SK-N-SH treated with all-trans-retinoic acid at 6 μM for 48 hours (cell line): ENCODE measurements at regions not wholly inside any gene's neighbourhood (a gene's known extent, or its start where the extent isn't known, plus 50 kb on each side); places are given as distances from the start of the nearest gene placed in this dataset.

Source experiments
- ATAC-seq: fragments of 200-7000 bp; cut with Tn5 transposase; 3 replicates; pipeline ENCODE4 v1.9.1; 2020; ENCODE audit warnings: mild to moderate bottlenecking, moderate library complexity
- BACH2 ChIP-seq: fragments of 250-450 bp; sonication (Bioruptor Pico); IDR thresholded peaks from 2 replicates; pipeline ENCODE4 v1.9.0; 2021; ENCODE audit warnings: mild to moderate bottlenecking, borderline replicate concordance
- CREB5 ChIP-seq: fragments of 250-450 bp; sonication (Bioruptor Pico); IDR thresholded peaks from 2 replicates; pipeline ENCODE4 v1.5.1; 2020; ENCODE audit warnings: low read depth, mild to moderate bottlenecking, moderate library complexity
- CSDC2 ChIP-seq: fragments of 250-450 bp; sonication (Bioruptor Pico); IDR thresholded peaks from 2 replicates; pipeline ENCODE4 v1.5.0; 2020; ENCODE audit warnings: mild to moderate bottlenecking, moderate library complexity
- GLIS3 ChIP-seq: fragments of 250-450 bp; sonication (Bioruptor Pico); IDR thresholded peaks from 2 replicates; pipeline ENCODE4 v1.5.0; 2020; ENCODE audit warnings: mild to moderate bottlenecking, moderate library complexity
- ISL1 ChIP-seq: fragments of 250-450 bp; sonication (Bioruptor Pico); IDR thresholded peaks from 2 replicates; pipeline ENCODE4 v2.1.2; 2022; ENCODE audit warnings: mild to moderate bottlenecking, moderate library complexity
- OSR1 ChIP-seq: fragments of 250-450 bp; sonication (Bioruptor Pico); IDR thresholded peaks from 2 replicates; pipeline ENCODE4 v1.8.0; 2022; ENCODE audit warnings: moderate library complexity, mild to moderate bottlenecking, inconsistent platforms
- PPARA ChIP-seq: fragments of 250-450 bp; sonication (Bioruptor Pico); IDR thresholded peaks from 2 replicates; pipeline ENCODE4 v1.5.0; 2020; ENCODE audit warnings: mild to moderate bottlenecking, borderline replicate concordance
- RARB ChIP-seq: fragments of 250-450 bp; sonication (Bioruptor Pico); IDR thresholded peaks from 2 replicates; pipeline ENCODE4 v1.8.0; 2021; ENCODE audit warnings: mild to moderate bottlenecking, moderate library complexity
- SNAI2 ChIP-seq: fragments of 250-450 bp; sonication (Bioruptor Pico); IDR thresholded peaks from 2 replicates; pipeline ENCODE4 v1.5.0; 2020; ENCODE audit warnings: mild to moderate bottlenecking, moderate library complexity
- TCF4 ChIP-seq: fragments of 250-450 bp; sonication (Bioruptor Pico); IDR thresholded peaks from 2 replicates; pipeline ENCODE4 v1.8.0; 2021; ENCODE audit warnings: mild to moderate bottlenecking, moderate library complexity, borderline replicate concordance
- TOX ChIP-seq: fragments of 250-450 bp; sonication (Bioruptor Pico); IDR thresholded peaks from 2 replicates; pipeline ENCODE4 v1.8.0; 2021; ENCODE audit warnings: mild to moderate bottlenecking, moderate library complexity, borderline replicate concordance
- ZFP30 ChIP-seq: fragments of 450-650 bp; formaldehyde crosslinking; IDR thresholded peaks from 2 replicates; pipeline ENCODE4 v1.5.0; 2022; ENCODE audit warnings: mild to moderate bottlenecking, moderate library complexity
- ZNF565 ChIP-seq: fragments of 450-650 bp; formaldehyde crosslinking; conservative IDR thresholded peaks from 2 replicates; pipeline ENCODE4 v1.5.0; 2020; ENCODE audit warnings: low read depth, mild to moderate bottlenecking, moderate library complexity
- ZNF70 ChIP-seq: fragments of 450-650 bp; formaldehyde crosslinking; IDR thresholded peaks from 2 replicates; pipeline ENCODE4 v1.5.0; 2020; ENCODE audit warnings: mild to moderate bottlenecking, moderate library complexity
- ZNF8 ChIP-seq: fragments of 450-650 bp; formaldehyde crosslinking; IDR thresholded peaks from 2 replicates; pipeline ENCODE4 v1.5.0; 2020; ENCODE audit warnings: mild to moderate bottlenecking, moderate library complexity
- TF ChIP-seq, protein P1 (sequence below): fragments of 250-450 bp; sonication (Bioruptor Pico); IDR thresholded peaks from 2 replicates; pipeline ENCODE4 v1.5.1; 2021; ENCODE audit warnings: mild to moderate bottlenecking, moderate library complexity
- TF ChIP-seq, protein P2 (sequence below): fragments of 250-450 bp; sonication (Bioruptor Pico); IDR thresholded peaks from 2 replicates; pipeline ENCODE4 v1.5.0; 2020; ENCODE audit warnings: mild to moderate bottlenecking, moderate library complexity
- TF ChIP-seq, protein P3 (sequence below): fragments of 250-450 bp; sonication (Bioruptor Pico); IDR thresholded peaks from 2 replicates; pipeline ENCODE4 v1.8.0; 2021; ENCODE audit warnings: low read depth, mild to moderate bottlenecking, moderate library complexity, borderline replicate concordance

GRCh38 chr5:100646011-100646410 lies 110.8 kb downstream of the FAM174A start (continued):
- TF ChIP-seq CREB5 (no peak), ZNF8 (CRISPR knock-in tag) (no peak), TCF4 (CRISPR knock-in tag) (no peak)
- TF ChIP-seq, protein P1, sequence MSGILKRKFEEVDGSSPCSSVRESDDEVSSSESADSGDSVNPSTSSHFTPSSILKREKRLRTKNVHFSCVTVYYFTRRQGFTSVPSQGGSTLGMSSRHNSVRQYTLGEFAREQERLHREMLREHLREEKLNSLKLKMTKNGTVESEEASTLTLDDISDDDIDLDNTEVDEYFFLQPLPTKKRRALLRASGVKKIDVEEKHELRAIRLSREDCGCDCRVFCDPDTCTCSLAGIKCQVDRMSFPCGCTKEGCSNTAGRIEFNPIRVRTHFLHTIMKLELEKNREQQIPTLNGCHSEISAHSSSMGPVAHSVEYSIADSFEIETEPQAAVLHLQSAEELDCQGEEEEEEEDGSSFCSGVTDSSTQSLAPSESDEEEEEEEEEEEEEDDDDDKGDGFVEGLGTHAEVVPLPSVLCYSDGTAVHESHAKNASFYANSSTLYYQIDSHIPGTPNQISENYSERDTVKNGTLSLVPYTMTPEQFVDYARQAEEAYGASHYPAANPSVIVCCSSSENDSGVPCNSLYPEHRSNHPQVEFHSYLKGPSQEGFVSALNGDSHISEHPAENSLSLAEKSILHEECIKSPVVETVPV (CRISPR knock-in tag) = no peak

GRCh38 chr5:100646691-100647090 lies 111.5 kb downstream of the FAM174A start:
- no peak for ATAC-seq
- TF ChIP-seq, protein P2, sequence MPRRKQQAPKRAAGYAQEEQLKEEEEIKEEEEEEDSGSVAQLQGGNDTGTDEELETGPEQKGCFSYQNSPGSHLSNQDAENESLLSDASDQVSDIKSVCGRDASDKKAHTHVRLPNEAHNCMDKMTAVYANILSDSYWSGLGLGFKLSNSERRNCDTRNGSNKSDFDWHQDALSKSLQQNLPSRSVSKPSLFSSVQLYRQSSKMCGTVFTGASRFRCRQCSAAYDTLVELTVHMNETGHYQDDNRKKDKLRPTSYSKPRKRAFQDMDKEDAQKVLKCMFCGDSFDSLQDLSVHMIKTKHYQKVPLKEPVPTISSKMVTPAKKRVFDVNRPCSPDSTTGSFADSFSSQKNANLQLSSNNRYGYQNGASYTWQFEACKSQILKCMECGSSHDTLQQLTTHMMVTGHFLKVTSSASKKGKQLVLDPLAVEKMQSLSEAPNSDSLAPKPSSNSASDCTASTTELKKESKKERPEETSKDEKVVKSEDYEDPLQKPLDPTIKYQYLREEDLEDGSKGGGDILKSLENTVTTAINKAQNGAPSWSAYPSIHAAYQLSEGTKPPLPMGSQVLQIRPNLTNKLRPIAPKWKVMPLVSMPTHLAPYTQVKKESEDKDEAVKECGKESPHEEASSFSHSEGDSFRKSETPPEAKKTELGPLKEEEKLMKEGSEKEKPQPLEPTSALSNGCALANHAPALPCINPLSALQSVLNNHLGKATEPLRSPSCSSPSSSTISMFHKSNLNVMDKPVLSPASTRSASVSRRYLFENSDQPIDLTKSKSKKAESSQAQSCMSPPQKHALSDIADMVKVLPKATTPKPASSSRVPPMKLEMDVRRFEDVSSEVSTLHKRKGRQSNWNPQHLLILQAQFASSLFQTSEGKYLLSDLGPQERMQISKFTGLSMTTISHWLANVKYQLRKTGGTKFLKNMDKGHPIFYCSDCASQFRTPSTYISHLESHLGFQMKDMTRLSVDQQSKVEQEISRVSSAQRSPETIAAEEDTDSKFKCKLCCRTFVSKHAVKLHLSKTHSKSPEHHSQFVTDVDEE = no peak
- no peak for TF ChIP-seq CSDC2 (CRISPR knock-in tag)
- no peak for TF ChIP-seq TOX (CRISPR knock-in tag)
- TF ChIP-seq, protein P3, sequence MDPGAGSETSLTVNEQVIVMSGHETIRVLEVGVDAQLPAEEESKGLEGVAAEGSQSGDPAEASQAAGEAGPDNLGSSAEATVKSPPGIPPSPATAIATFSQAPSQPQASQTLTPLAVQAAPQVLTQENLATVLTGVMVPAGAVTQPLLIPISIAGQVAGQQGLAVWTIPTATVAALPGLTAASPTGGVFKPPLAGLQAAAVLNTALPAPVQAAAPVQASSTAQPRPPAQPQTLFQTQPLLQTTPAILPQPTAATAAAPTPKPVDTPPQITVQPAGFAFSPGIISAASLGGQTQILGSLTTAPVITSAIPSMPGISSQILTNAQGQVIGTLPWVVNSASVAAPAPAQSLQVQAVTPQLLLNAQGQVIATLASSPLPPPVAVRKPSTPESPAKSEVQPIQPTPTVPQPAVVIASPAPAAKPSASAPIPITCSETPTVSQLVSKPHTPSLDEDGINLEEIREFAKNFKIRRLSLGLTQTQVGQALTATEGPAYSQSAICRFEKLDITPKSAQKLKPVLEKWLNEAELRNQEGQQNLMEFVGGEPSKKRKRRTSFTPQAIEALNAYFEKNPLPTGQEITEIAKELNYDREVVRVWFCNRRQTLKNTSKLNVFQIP = no peak
- TF ChIP-seq OSR1 (CRISPR knock-in tag) = no peak
- no peak for TF ChIP-seq BACH2 (CRISPR knock-in tag)
- TF ChIP-seq RARB (CRISPR knock-in tag) = no peak
- TF ChIP-seq ZNF70 = no peak
- no peak for TF ChIP-seq ZFP30 (CRISPR knock-in tag)
- TF ChIP-seq GLIS3 = no peak
- TF ChIP-seq PPARA = no peak
- TF ChIP-seq CREB5 = no peak
- TF ChIP-seq, protein P1 (CRISPR knock-in tag) = no peak
- TF ChIP-seq SNAI2 (CRISPR knock-in tag) = no peak
- TF ChIP-seq ISL1 (CRISPR knock-in tag) = no peak
- no peak for TF ChIP-seq ZNF565 (CRISPR knock-in tag)

DNA sequence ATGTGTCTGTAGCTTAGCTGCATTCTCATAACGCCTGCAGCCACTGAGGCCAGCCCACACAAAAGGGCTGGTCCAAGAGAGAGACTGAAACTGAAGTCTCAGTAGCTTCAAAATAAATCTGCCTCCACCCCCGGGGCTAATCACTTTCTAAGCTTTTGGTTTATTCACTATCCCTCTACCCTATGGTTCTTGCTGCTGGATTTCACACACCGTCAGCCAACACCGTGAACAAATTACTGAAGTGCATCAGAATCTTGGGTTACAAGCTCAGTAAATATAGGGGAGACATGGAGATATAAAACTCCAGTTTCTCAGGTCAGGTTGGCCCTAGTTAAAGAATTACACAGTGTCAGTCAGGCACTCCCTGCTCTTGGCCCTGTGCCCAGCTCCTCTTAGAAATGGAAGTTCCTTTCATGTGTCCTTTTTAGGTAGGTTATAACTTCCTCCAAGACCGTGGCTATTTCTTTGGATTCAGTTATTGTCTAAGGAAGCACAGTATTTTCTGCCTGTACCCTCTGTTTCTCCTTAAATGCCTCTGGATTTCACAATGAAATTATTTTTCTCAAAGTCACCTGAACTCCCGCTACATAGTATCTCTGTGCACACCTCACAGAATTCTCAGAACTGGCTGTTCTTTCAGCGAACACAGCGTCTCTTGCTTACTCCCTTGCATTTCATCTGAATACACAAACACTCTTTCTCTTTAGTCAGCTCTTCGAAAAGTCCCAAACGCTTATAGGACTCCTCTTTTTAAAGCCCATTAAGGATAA lies 112.5 kb downstream of the FAM174A start:
- no peak; the same call in 2 of the 3 replicates for ATAC-seq
- TF ChIP-seq TCF4 (CRISPR knock-in tag) = no peak
- no peak for TF ChIP-seq BACH2 (CRISPR knock-in tag)
- TF ChIP-seq, protein P3 = no peak
- no peak for TF ChIP-seq CSDC2 (CRISPR knock-in tag)
- no peak for TF ChIP-seq GLIS3
- no peak for TF ChIP-seq ZNF565 (CRISPR knock-in tag)
- TF ChIP-seq, protein P1 (CRISPR knock-in tag) = no peak
- TF ChIP-seq OSR1 (CRISPR knock-in tag) = no peak
- TF ChIP-seq, all 23 proteins: peak for 0
